ENCODE measurements at regions not wholly inside any gene's neighbourhood (a gene's known extent, or its start where the extent isn't known, plus 50 kb on each side); places are given as distances from the start of the nearest gene placed in this dataset.

- intact Hi-C loops (cut with micrococcal nuclease) = no loop called here
- H3K36me3 Mint-ChIP-seq (ENCODE audit: low read depth) = no peaks in the 10 kb centered on the region
- H3K27ac Mint-ChIP-seq = no peak overlapping the region
- H3K4me1 Mint-ChIP-seq (ENCODE audit: low read depth) = no peaks in the 10 kb centered on the region
- DNase-seq = no peak
- no peaks in the 10 kb centered on the region for H3K9me3 Mint-ChIP-seq
- no peak overlapping the region for H3K4me3 Mint-ChIP-seq
- CTCF ChIA-PET = no interaction called here
- H3K27me3 Mint-ChIP-seq (ENCODE audit: low read depth) = peaks cover 2% of the 10 kb centered on the region
These were observed 757.4 kb downstream of the SATB2 start for GRCh38 chr2:198700319-198700718.

- intact Hi-C loops (cut with micrococcal nuclease) = no loop called here
- Mint-ChIP-seq H3K27me3 (ENCODE audit: low read depth) (peaks cover 2% of the 10 kb centered on the region), H3K27ac (no peak overlapping the region), H3K36me3 (ENCODE audit: low read depth) (no peaks in the 10 kb centered on the region), H3K4me1 (ENCODE audit: low read depth) (no peaks in the 10 kb centered on the region), H3K9me3 (no peaks in the 10 kb centered on the region), H3K4me3 (no peak overlapping the region)
- DNase-seq = no peak
- CTCF ChIA-PET = no interaction called here
These were observed 759.5 kb downstream of the SATB2 start for GRCh38 chr2:198698230-198698629.

GRCh38 chr2:198697794-198698193, 759.9 kb downstream of the SATB2 start:
- Mint-ChIP-seq H3K27ac (no peak overlapping the region), H3K4me3 (no peak overlapping the region), H3K27me3 (ENCODE audit: low read depth) (peaks cover 2% of the 10 kb centered on the region), H3K4me1 (ENCODE audit: low read depth) (no peaks in the 10 kb centered on the region), H3K36me3 (ENCODE audit: low read depth) (no peaks in the 10 kb centered on the region), H3K9me3 (no peaks in the 10 kb centered on the region)
- intact Hi-C loops (cut with micrococcal nuclease) = no loop called here
- CTCF ChIA-PET = no interaction called here
- no peak for DNase-seq

GRCh38 chr2:198697218-198697617, 760.5 kb downstream of the SATB2 start:
- CTCF ChIA-PET = no interaction called here
- no peak for DNase-seq
- H3K27me3 Mint-ChIP-seq (ENCODE audit: low read depth) = peaks cover 2% of the 10 kb centered on the region
- no peaks in the 10 kb centered on the region for H3K9me3 Mint-ChIP-seq
- no peak overlapping the region for H3K27ac Mint-ChIP-seq
- no peaks in the 10 kb centered on the region for H3K36me3 Mint-ChIP-seq (ENCODE audit: low read depth)
- intact Hi-C loops (cut with micrococcal nuclease) = no loop called here
- H3K4me3 Mint-ChIP-seq = no peak overlapping the region
- H3K4me1 Mint-ChIP-seq (ENCODE audit: low read depth) = no peaks in the 10 kb centered on the region

- Mint-ChIP-seq H3K4me3 (no peak overlapping the region), H3K9me3 (no peaks in the 10 kb centered on the region), H3K4me1 (ENCODE audit: low read depth) (no peaks in the 10 kb centered on the region), H3K27ac (no peak overlapping the region), H3K27me3 (ENCODE audit: low read depth) (peaks cover 2% of the 10 kb centered on the region), H3K36me3 (ENCODE audit: low read depth) (no peaks in the 10 kb centered on the region)
- CTCF ChIA-PET = interaction anchor here (0.6 kb wide), 1 partner anchor 577 kb away, joined by 3 read pairs; no protein-coding TSS in a partner anchor
- intact Hi-C loops (cut with micrococcal nuclease) = no loop called here
- DNase-seq = no peak
These were observed 761.9 kb downstream of the SATB2 start for GRCh38 chr2:198695879-198696278.

GRCh38 chr2:198692907-198693510, 764.7 kb downstream of the SATB2 start:
- intact Hi-C loops (cut with micrococcal nuclease) = no loop called here
- no peak for DNase-seq
- Mint-ChIP-seq H3K36me3 (ENCODE audit: low read depth) (no peaks in the 10 kb centered on the region), H3K4me3 (no peak overlapping the region), H3K9me3 (peaks cover 3% of the 10 kb centered on the region), H3K4me1 (ENCODE audit: low read depth) (no peaks in the 10 kb centered on the region), H3K27me3 (ENCODE audit: low read depth) (peaks cover 2% of the 10 kb centered on the region), H3K27ac (no peak overlapping the region)
- CTCF ChIA-PET = no interaction called here

GRCh38 chr2:198691236-198691635, 766.5 kb downstream of the SATB2 start:
- Mint-ChIP-seq H3K4me1 (ENCODE audit: low read depth) (no peaks in the 10 kb centered on the region), H3K27ac (no peak overlapping the region), H3K9me3 (peaks cover 3% of the 10 kb centered on the region), H3K27me3 (ENCODE audit: low read depth) (no peaks in the 10 kb centered on the region), H3K36me3 (ENCODE audit: low read depth) (no peaks in the 10 kb centered on the region), H3K4me3 (no peak overlapping the region)
- DNase-seq = no peak
- CTCF ChIA-PET = no interaction called here
- intact Hi-C loops (cut with micrococcal nuclease) = no loop called here

GRCh38 chr2:198664321-198664720, 793.4 kb downstream of the SATB2 start:
- CTCF ChIA-PET = no interaction called here
- intact Hi-C loops (cut with micrococcal nuclease) = no loop called here
- Mint-ChIP-seq H3K36me3 (ENCODE audit: low read depth) (no peaks in the 10 kb centered on the region), H3K9me3 (no peaks in the 10 kb centered on the region), H3K27ac (no peak overlapping the region), H3K27me3 (ENCODE audit: low read depth) (no peaks in the 10 kb centered on the region), H3K4me1 (ENCODE audit: low read depth) (no peaks in the 10 kb centered on the region), H3K4me3 (no peak overlapping the region)
- DNase-seq = no peak

- Mint-ChIP-seq H3K9me3 (no peaks in the 10 kb centered on the region), H3K27me3 (ENCODE audit: low read depth) (no peaks in the 10 kb centered on the region), H3K4me3 (no peak overlapping the region), H3K27ac (no peak overlapping the region), H3K36me3 (ENCODE audit: low read depth) (no peaks in the 10 kb centered on the region), H3K4me1 (ENCODE audit: low read depth) (no peaks in the 10 kb centered on the region)
- intact Hi-C loops (cut with micrococcal nuclease) = no loop called here
- CTCF ChIA-PET = no interaction called here
- DNase-seq = no peak
These were observed 794.8 kb downstream of the SATB2 start for GRCh38 chr2:198662905-198663304.

GRCh38 chr2:198660501-198660900, 797.2 kb downstream of the SATB2 start:
- intact Hi-C loops (cut with micrococcal nuclease) = no loop called here
- Mint-ChIP-seq H3K4me3 (no peak overlapping the region), H3K27ac (no peak overlapping the region), H3K36me3 (ENCODE audit: low read depth) (no peaks in the 10 kb centered on the region), H3K4me1 (ENCODE audit: low read depth) (no peaks in the 10 kb centered on the region), H3K9me3 (no peaks in the 10 kb centered on the region), H3K27me3 (ENCODE audit: low read depth) (no peaks in the 10 kb centered on the region)
- no peak for DNase-seq
- CTCF ChIA-PET = no interaction called here

- intact Hi-C loops (cut with micrococcal nuclease) = no loop called here
- no peaks in the 10 kb centered on the region for H3K4me1 Mint-ChIP-seq (ENCODE audit: low read depth)
- CTCF ChIA-PET = no interaction called here
These were observed 798.5 kb downstream of the SATB2 start for GRCh38 chr2:198659096-198659870.

GRCh38 chr2:198657512-198658121, 800.1 kb downstream of the SATB2 start:
- DNase-seq = peak; percentile 12
- CTCF ChIA-PET = interaction anchor here (0.6 to 0.8 kb wide), 2 partner anchors 52 to 120 kb away, joined by 3 read pairs; no protein-coding TSS in a partner anchor
- no peaks in the 10 kb centered on the region for H3K9me3 Mint-ChIP-seq
- no peaks in the 10 kb centered on the region for H3K36me3 Mint-ChIP-seq (ENCODE audit: low read depth)
- H3K27ac Mint-ChIP-seq = no peak overlapping the region
- no peak overlapping the region for H3K4me3 Mint-ChIP-seq
- intact Hi-C loops (cut with micrococcal nuclease) = loop anchor here (1.0 kb wide), 1 partner anchor 828 kb away; no protein-coding TSS in a partner anchor
- no peaks in the 10 kb centered on the region for H3K4me1 Mint-ChIP-seq (ENCODE audit: low read depth)
- no peaks in the 10 kb centered on the region for H3K27me3 Mint-ChIP-seq (ENCODE audit: low read depth)

More at GRCh38 chr2:198659096-198659870, 798.5 kb downstream of the SATB2 start:
- H3K27ac Mint-ChIP-seq = no peak overlapping the region
- no peaks in the 10 kb centered on the region for H3K36me3 Mint-ChIP-seq (ENCODE audit: low read depth)
- DNase-seq = no peak
- H3K4me3 Mint-ChIP-seq = no peak overlapping the region
- no peaks in the 10 kb centered on the region for H3K27me3 Mint-ChIP-seq (ENCODE audit: low read depth)
- no peaks in the 10 kb centered on the region for H3K9me3 Mint-ChIP-seq

GRCh38 chr2:198656869-198657268, 800.9 kb downstream of the SATB2 start:
- Mint-ChIP-seq H3K36me3 (ENCODE audit: low read depth) (no peaks in the 10 kb centered on the region), H3K27me3 (ENCODE audit: low read depth) (no peaks in the 10 kb centered on the region), H3K4me3 (no peak overlapping the region), H3K9me3 (no peaks in the 10 kb centered on the region), H3K27ac (no peak overlapping the region), H3K4me1 (ENCODE audit: low read depth) (no peaks in the 10 kb centered on the region)
- DNase-seq = no peak
- intact Hi-C loops (cut with micrococcal nuclease) = loop anchor here (1.0 kb wide), 1 partner anchor 828 kb away; no protein-coding TSS in a partner anchor
- CTCF ChIA-PET = no interaction called here
